ENCODE measurements at regions not wholly inside any gene's neighbourhood (a gene's known extent, or its start where the extent isn't known, plus 50 kb on each side); places are given as distances from the start of the nearest gene placed in this dataset.

- Histone ChIP-seq H3K4me2 (ENCODE audit: insufficient read depth, low read length) (no peak overlapping the region), H3K79me2 (ENCODE audit: control insufficient read depth, insufficient read depth, low read length) (no peaks in the 10 kb centered on the region), H3K36me3 (ENCODE audit: control insufficient read depth, insufficient read depth, low read length) (no peaks in the 10 kb centered on the region), H3K9ac (ENCODE audit: insufficient read depth in 1 of 2, low read depth in 2 of 2, low read length in 2 of 2) (no peak overlapping the region), H3K27me3 (ENCODE audit: control insufficient read depth in 2 of 2, insufficient read depth in 2 of 2, low read length in 2 of 2) (no peaks in the 10 kb centered on the region), H2AFZ (ENCODE audit: low read depth, low read length) (no peak overlapping the region), H3K9me1 (ENCODE audit: control insufficient read depth, insufficient read depth, low read length) (no peaks in the 10 kb centered on the region), H3K4me3 (no peak overlapping the region), H3K9me3 (replicated peaks; ENCODE audit: control insufficient read depth, insufficient read depth, low read depth, low read length) (peaks cover 5% of the 10 kb centered on the region), H3K27ac (ENCODE audit: extremely low read depth, low read depth, low read length) (no peak overlapping the region), H3K4me1 (replicated peaks in 1 of 2; ENCODE audit: control insufficient read depth in 2 of 2, insufficient read depth in 2 of 2, low read length in 2 of 2) (no peaks in the 10 kb centered on the region), H4K20me1 (replicated peaks; ENCODE audit: control insufficient read depth, insufficient read depth, low read length) (no peaks in the 10 kb centered on the region)
- in situ Hi-C loops (cut with MboI) (no loop called here), intact Hi-C loops (cut with micrococcal nuclease) (no loop called here)
- WGBS (ENCODE audit: insufficient coverage, low coverage, missing lambda C conversion rate) = 0% methylated on average over 1 of the region's 1 CpG
- ChIA-PET CTCF (ENCODE audit: low intra/inter-chr PET ratio) (no interaction called here), POLR2A (no interaction called here)
- BruUV-seq (replicated peaks) = no TSS peak
- FAIRE-seq (no peak), DNase-seq (ENCODE audit: extremely low read depth in 1 of 4, low spot score in 3 of 4) (no peak), ATAC-seq (no peak)
- TF ChIP-seq HOXB6 (CRISPR knock-in tag; IDR thresholded peaks at IDR 0.05; ENCODE audit: borderline replicate concordance) (no peak), ZZZ3 (IDR thresholded peaks at IDR 0.05) (no peak), ESRRB (CRISPR knock-in tag; IDR thresholded peaks at IDR 0.05; ENCODE audit: borderline replicate concordance) (no peak), KAT2B (IDR thresholded peaks at IDR 0.05; ENCODE audit: low read depth, low read length) (no peak), SIX5 (IDR thresholded peaks at IDR 0.05; ENCODE audit: borderline replicate concordance in 1 of 2, insufficient read depth in 1 of 2, low read depth in 1 of 2, low read length in 2 of 2) (no peak), ZNF408 (CRISPR knock-in tag; IDR thresholded peaks at IDR 0.05; ENCODE audit: low read depth) (no peak), CBFA2T2 (conservative IDR thresholded peaks at IDR 0.05) (no peak), SRSF1 (IDR thresholded peaks at IDR 0.05; ENCODE audit: low read depth, low read length) (no peak), PTRF (tag; IDR thresholded peaks at IDR 0.05) (no peak), ETS1 (conservative IDR thresholded peaks at IDR 0.05; ENCODE audit: control insufficient read depth, low read depth, low read length) (no peak), GTF2E2 (tag; IDR thresholded peaks at IDR 0.05) (no peak), ZC3H8 (IDR thresholded peaks at IDR 0.05) (no peak), SIN3A (IDR thresholded peaks at IDR 0.05; ENCODE audit: borderline replicate concordance in 2 of 2, control insufficient read depth in 1 of 2, low read depth in 2 of 2, low read length in 2 of 2) (no peak)
Observed at GRCh38 chr13:90640976-90641375, 706.5 kb upstream of the MIR17HG start.

Measured in K562 (cell line).